Kidney epithelial cell (primary cell): ENCODE measurements at regions not wholly inside any gene's neighbourhood (a gene's known extent, or its start where the extent isn't known, plus 50 kb on each side); places are given as distances from the start of the nearest gene placed in this dataset.
"Not testable (repeated sequence)": the region's sequence is repeated elsewhere in the genome, so short reads cannot be mapped to it uniquely, and the experiment has no call there.

Source experiments
- DNase-seq: peaks from one replicate; pipeline ENCODE4 v3.0.0-alpha.2; 2010; ENCODE audit warnings: low read depth
- H3K27me3 ChIP-seq: 2 replicates; pipeline ENCODE4 v1.6.0; 2011; ENCODE audit warnings: low read length; ENCODE audit not compliant: control insufficient read depth, insufficient read depth
- H3K36me3 ChIP-seq: 2 replicates; pipeline ENCODE4 v1.5.1; 2011; ENCODE audit warnings: low read length; ENCODE audit not compliant: control insufficient read depth, insufficient read depth
- H3K4me3 ChIP-seq: 2 replicates; pipeline ENCODE4 v1.5.1; 2011; ENCODE audit warnings: low read depth, mild to moderate bottlenecking, control low read depth, low read length
- TF ChIP-seq, protein P1 (sequence below): IDR thresholded peaks from 2 replicates; pipeline ENCODE4 v1.5.1; 2011; ENCODE audit warnings: mild to moderate bottlenecking, moderate library complexity, low read length, control low read depth, inconsistent platforms; ENCODE audit not compliant: insufficient read depth, poor library complexity, severe bottlenecking

- H3K27me3 ChIP-seq: no peaks in the 10 kb centered on the region
- peak; percentile 48 for DNase-seq
- no peaks in the 10 kb centered on the region for H3K36me3 ChIP-seq
- no peak overlapping the region for H3K4me3 ChIP-seq
- TF ChIP-seq, protein P1, sequence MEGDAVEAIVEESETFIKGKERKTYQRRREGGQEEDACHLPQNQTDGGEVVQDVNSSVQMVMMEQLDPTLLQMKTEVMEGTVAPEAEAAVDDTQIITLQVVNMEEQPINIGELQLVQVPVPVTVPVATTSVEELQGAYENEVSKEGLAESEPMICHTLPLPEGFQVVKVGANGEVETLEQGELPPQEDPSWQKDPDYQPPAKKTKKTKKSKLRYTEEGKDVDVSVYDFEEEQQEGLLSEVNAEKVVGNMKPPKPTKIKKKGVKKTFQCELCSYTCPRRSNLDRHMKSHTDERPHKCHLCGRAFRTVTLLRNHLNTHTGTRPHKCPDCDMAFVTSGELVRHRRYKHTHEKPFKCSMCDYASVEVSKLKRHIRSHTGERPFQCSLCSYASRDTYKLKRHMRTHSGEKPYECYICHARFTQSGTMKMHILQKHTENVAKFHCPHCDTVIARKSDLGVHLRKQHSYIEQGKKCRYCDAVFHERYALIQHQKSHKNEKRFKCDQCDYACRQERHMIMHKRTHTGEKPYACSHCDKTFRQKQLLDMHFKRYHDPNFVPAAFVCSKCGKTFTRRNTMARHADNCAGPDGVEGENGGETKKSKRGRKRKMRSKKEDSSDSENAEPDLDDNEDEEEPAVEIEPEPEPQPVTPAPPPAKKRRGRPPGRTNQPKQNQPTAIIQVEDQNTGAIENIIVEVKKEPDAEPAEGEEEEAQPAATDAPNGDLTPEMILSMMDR: no peak
These were observed 65.1 kb upstream of the PIP4K2A start for GRCh38 chr10:22779331-22780019.

DNA sequence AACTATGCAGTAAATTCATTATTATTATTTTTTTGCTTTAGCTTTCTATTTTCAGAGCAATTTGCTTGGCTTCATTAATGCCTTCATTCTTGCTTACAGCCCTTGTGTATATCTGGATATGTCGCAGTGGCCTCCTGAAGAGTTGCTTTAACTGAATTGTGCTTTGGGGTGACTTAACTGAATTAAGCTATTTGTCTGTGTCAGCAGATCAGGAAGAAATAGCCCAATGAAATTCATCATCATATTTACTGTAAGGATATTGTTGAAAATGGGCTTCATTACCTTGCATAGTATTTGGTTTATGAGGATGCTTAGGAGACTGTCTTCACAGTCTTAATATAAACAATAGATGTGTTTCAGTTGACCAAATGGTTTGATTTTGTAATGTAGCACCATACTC, 59.7 kb upstream of the PIP4K2A start:
- Histone ChIP-seq H3K36me3 (no peaks in the 10 kb centered on the region), H3K4me3 (no peak overlapping the region), H3K27me3 (no peaks in the 10 kb centered on the region)
- DNase-seq: no peak
- TF ChIP-seq, protein P1: no peak

GRCh38 chr10:22771631-22772030, 57.3 kb upstream of the PIP4K2A start:
- not testable (repeated sequence) for H3K36me3 ChIP-seq, H3K27me3 ChIP-seq, DNase-seq, H3K4me3 ChIP-seq

GRCh38 chr10:22770270-22770669, 55.9 kb upstream of the PIP4K2A start:
- no peak overlapping the region for H3K4me3 ChIP-seq
- TF ChIP-seq, protein P1: no peak
- DNase-seq: no peak
- no peaks in the 10 kb centered on the region for H3K27me3 ChIP-seq
- H3K36me3 ChIP-seq: no peaks in the 10 kb centered on the region

DNA sequence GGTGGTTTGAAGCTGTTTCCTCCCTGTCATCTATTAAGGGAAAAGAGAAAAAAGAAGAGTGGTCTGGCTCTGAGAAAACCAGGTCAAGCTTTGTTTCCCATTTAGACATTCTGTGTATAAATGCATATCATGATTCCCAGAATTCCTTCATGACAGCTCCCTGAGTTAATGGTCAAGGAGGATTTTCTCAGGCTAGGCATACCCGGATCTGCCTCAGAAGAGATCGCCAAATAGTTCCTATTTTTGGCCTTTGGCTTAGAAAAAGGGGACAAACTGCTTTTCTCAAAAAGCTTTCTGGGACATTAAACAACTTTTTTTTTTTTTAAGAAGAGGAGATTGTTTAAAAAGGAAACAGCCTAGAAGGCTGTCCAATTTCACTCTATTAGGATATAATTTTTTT, 53.5 kb upstream of the PIP4K2A start:
- Histone ChIP-seq H3K36me3 (no peaks in the 10 kb centered on the region), H3K4me3 (no peak overlapping the region), H3K27me3 (no peaks in the 10 kb centered on the region)
- no peak for DNase-seq
- TF ChIP-seq, protein P1: no peak

GRCh38 chr10:22766693-22767092, 52.3 kb upstream of the PIP4K2A start:
- Histone ChIP-seq H3K36me3 (no peaks in the 10 kb centered on the region), H3K4me3 (no peak overlapping the region), H3K27me3 (no peaks in the 10 kb centered on the region)
- no peak for DNase-seq
- TF ChIP-seq, protein P1: no peak
